Epithelial cell of proximal tubule (primary cell): ENCODE measurements at regions not wholly inside any gene's neighbourhood (a gene's known extent, or its start where the extent isn't known, plus 50 kb on each side); places are given as distances from the start of the nearest gene placed in this dataset.

Experiments used
- DNase-seq: peaks from one replicate; pipeline ENCODE4 v3.0.0-alpha.2; 2011; ENCODE audit warnings: low read depth
- H3K4me3 ChIP-seq: 2 replicates; pipeline ENCODE4 v1.5.1; 2011; ENCODE audit warnings: low read depth, mild to moderate bottlenecking, low read length
- CTCF ChIP-seq: conservative IDR thresholded peaks from 2 replicates; pipeline ENCODE4 v1.5.1; 2012; ENCODE audit warnings: low read depth, mild to moderate bottlenecking, low read length

- peak; percentile 96 for DNase-seq
- no peak overlapping the region for H3K4me3 ChIP-seq
- TF ChIP-seq CTCF, result no peak
Observed at GRCh38 chr2:199160677-199161465, 296.9 kb downstream of the SATB2 start.

DNA sequence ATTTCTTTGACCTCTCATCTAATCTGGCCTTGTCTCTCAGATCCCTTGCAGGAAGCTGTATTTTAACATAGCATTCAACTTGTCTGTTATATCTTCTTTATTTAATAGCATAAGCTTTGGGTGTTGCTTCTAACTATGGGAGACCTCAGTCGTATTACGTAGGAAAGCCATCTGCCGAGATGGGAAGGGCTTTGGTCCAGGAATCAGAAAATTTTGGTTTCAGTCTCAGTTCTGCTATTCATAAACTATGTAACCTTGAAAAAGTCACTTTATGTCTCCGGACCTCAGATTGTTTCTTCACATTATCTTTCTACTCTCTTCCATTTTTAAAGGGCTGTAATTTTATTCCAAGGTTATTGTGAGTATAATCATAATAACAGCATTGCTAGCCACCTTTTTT, 297.7 kb downstream of the SATB2 start:
- no peak for TF ChIP-seq CTCF
- no peak for DNase-seq
- H3K4me3 ChIP-seq, result no peak overlapping the region

- TF ChIP-seq CTCF, result no peak
- DNase-seq, result peak; percentile 83
- H3K4me3 ChIP-seq, result no peak overlapping the region
Observed at GRCh38 chr2:199148076-199148845, 309.5 kb downstream of the SATB2 start.

DNA sequence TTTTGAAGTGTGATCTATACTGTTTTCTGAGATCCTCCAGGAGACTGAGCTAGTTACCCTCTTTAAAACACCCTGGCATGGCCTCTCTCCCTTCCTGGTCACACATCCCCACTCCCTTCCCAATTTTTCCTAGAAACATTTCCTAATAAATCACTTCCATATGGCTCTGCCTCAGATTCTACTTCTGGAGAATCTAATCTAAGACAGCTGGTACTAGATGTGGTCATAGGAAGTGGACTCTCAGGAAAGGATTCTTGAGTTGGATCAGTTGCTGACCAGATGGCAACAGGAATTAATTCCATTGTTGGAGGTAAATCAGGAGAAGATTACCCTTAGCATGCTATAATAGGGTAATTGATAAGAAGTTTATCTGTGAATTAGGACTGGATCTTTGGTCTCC, 310.5 kb downstream of the SATB2 start:
- no peak for TF ChIP-seq CTCF
- no peak for DNase-seq
- no peak overlapping the region for H3K4me3 ChIP-seq

DNA sequence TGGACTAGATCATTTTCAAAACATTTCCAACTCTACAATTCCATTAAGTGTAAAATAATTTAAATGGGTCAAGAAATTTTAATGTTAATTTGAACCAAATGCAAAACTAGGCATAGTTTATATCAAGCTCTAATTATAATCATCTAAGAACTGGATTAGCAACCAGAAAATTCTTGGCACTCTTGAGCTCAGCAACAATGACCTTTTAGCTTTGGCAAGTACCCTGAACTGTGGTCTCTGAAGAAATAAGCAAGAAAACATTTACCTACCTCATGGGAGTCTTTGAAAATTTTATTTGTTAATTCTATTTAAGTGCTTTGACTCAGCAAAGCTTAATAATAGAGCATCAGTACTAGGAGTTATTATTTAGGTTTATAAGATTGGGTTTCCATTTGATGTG, 313.2 kb downstream of the SATB2 start:
- TF ChIP-seq CTCF, result no peak
- H3K4me3 ChIP-seq, result no peak overlapping the region
- DNase-seq, result no peak

DNA sequence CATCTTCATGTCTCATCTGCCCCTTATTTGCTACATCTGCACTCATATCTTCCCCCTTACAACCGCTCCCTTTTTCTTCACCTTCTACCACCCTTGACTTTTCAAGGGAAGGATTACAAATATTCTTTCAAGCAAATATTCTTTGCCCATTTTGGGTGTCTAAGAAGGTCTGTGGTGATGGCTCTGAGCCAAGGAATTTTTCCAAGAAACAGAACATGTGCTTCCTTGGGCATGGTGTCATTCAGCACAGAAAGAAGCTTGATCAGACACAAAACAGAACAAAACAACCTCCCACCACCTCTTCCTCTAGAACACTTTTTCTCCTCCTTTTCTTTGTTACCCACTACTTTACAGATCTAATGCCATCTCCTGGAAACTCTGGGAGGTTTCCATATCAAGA, 313.7 kb downstream of the SATB2 start:
- no peak for DNase-seq
- H3K4me3 ChIP-seq, result no peak overlapping the region

More for the DNA sequence above, 313.7 kb downstream of the SATB2 start:
- no peak for TF ChIP-seq CTCF
